KMS-11 (cell line): ENCODE measurements at regions not wholly inside any gene's neighbourhood (a gene's known extent, or its start where the extent isn't known, plus 50 kb on each side); places are given as distances from the start of the nearest gene placed in this dataset.

ENCODE experiments used
- H2AFZ ChIP-seq: fragments of 200-600 bp; sonication (generic); 2 replicates; pipeline ENCODE4 v1.6.1; 2016; ENCODE audit warnings: antibody characterized with exemption, mixed run types, low read depth
- H3K27ac ChIP-seq: fragments of 200-600 bp; sonication (generic); 2 replicates; pipeline ENCODE4 v1.6.1; 2016; ENCODE audit warnings: mild to moderate bottlenecking, mixed run types
- H3K27me3 ChIP-seq: fragments of 200-600 bp; sonication (generic); 2 replicates; pipeline ENCODE4 v1.6.1; 2017; ENCODE audit warnings: mild to moderate bottlenecking, low read depth, mixed run types, moderate library complexity; ENCODE audit not compliant: insufficient read depth
- H3K36me3 ChIP-seq: fragments of 200-600 bp; sonication (generic); 2 replicates; pipeline ENCODE4 v1.6.1; 2017; ENCODE audit warnings: mild to moderate bottlenecking, mixed run types; ENCODE audit not compliant: insufficient read depth
- H3K4me1 ChIP-seq: fragments of 200-600 bp; sonication (generic); 2 replicates; pipeline ENCODE4 v1.6.1; 2016; ENCODE audit warnings: mild to moderate bottlenecking, low read depth, mixed run types; ENCODE audit not compliant: poor library complexity, severe bottlenecking
- H3K4me2 ChIP-seq: fragments of 200-600 bp; sonication (generic); 2 replicates; pipeline ENCODE4 v1.7.0; 2016; ENCODE audit warnings: mild to moderate bottlenecking, mixed run types
- H3K4me3 ChIP-seq: fragments of 200-600 bp; sonication (generic); IDR thresholded peaks from 2 replicates; pipeline ENCODE4 v1.6.1; 2017; ENCODE audit warnings: low read depth, low read length, mixed read lengths; ENCODE audit not compliant: insufficient read depth
- H3K79me2 ChIP-seq: fragments of 200-600 bp; sonication (generic); 2 replicates; pipeline ENCODE4 v1.6.1; 2016; ENCODE audit warnings: low read depth, mixed run types; ENCODE audit not compliant: insufficient read depth
- H3K9ac ChIP-seq: fragments of 200-600 bp; sonication (generic); 2 replicates; pipeline ENCODE4 v1.6.1; 2016; ENCODE audit warnings: mild to moderate bottlenecking, mixed run types
- H4K20me1 ChIP-seq: fragments of 200-600 bp; sonication (generic); 2 replicates; pipeline ENCODE4 v1.6.1; 2016; ENCODE audit warnings: mild to moderate bottlenecking, mixed run types; ENCODE audit not compliant: insufficient read depth
- CTCF ChIP-seq: fragments of 200-600 bp; sonication (generic); conservative IDR thresholded peaks from 2 replicates; pipeline ENCODE4 v1.6.1; 2017; ENCODE audit warnings: low read depth, mild to moderate bottlenecking, antibody characterized with exemption, low read length, moderate library complexity, mixed read lengths

DNA sequence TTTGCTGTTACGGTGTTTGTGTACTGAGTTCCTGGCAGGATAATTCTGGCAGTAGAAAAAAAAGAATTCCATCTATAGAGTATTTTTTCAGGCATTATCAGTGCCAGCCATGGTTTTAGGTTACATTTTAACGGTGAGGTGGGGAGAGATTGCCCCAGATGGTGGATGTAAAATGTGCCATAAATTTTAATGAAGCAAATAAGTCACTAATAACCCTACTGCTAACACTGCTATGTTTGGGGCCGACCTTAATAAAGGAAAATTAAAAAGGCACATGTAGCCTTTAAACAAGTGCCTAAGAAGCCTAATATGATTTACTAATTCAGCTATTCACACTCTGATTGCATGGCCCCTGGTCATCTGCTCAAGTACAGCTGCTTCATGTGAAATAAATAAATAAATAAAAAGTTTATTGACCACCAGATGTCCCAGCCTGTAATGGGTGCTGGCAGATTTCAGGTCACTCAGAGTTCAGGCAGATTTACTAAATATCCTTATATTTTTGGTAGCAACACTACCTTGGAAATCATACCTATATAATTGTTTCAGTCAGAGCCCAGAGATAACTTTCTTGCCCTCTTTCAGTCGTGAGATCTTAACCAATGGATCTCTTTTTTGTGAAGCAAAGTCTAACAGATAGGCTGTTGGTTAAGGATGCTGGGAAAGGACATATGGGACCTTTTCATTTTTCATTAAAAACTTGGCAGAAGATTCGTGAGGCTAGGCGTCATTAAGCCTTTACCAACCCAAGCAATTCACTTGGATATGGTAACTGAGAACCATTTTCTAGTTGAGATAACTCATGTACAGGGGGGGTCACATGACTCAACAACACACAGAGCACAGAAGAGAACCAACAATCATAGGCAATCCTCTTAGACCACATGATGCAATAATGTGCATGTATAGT, 495.0 kb upstream of the NRSN1 start:
- no peak for TF ChIP-seq CTCF
- H3K36me3 ChIP-seq: no peaks in the 10 kb centered on the region
- no peak overlapping the region for H3K4me3 ChIP-seq
- no peak overlapping the region for H3K27ac ChIP-seq
- H2AFZ ChIP-seq: no peak overlapping the region
- H3K4me1 ChIP-seq: no peaks in the 10 kb centered on the region
- no peaks in the 10 kb centered on the region for H4K20me1 ChIP-seq
- no peak overlapping the region for H3K4me2 ChIP-seq
- no peaks in the 10 kb centered on the region for H3K27me3 ChIP-seq
- no peaks in the 10 kb centered on the region for H3K79me2 ChIP-seq
- no peak overlapping the region for H3K9ac ChIP-seq

GRCh38 chr6:23633996-23634395, 492.0 kb upstream of the NRSN1 start:
- H4K20me1 ChIP-seq: no peaks in the 10 kb centered on the region

GRCh38 chr6:23635150-23635549, 490.9 kb upstream of the NRSN1 start:
- Histone ChIP-seq H3K36me3 (no peaks in the 10 kb centered on the region), H3K4me3 (no peak overlapping the region), H3K27ac (no peak overlapping the region), H3K9ac (no peak overlapping the region), H3K4me1 (no peaks in the 10 kb centered on the region), H3K79me2 (no peaks in the 10 kb centered on the region), H3K4me2 (no peak overlapping the region), H3K27me3 (no peaks in the 10 kb centered on the region), H2AFZ (no peak overlapping the region), H4K20me1 (no peaks in the 10 kb centered on the region)
- TF ChIP-seq CTCF: no peak

More at GRCh38 chr6:23633996-23634395, 492.0 kb upstream of the NRSN1 start:
- Histone ChIP-seq H2AFZ (no peak overlapping the region), H3K9ac (no peak overlapping the region), H3K27me3 (no peaks in the 10 kb centered on the region), H3K4me1 (no peaks in the 10 kb centered on the region), H3K4me2 (no peak overlapping the region), H3K79me2 (no peaks in the 10 kb centered on the region), H3K27ac (no peak overlapping the region), H3K4me3 (no peak overlapping the region), H3K36me3 (no peaks in the 10 kb centered on the region)
- TF ChIP-seq CTCF: no peak

DNA sequence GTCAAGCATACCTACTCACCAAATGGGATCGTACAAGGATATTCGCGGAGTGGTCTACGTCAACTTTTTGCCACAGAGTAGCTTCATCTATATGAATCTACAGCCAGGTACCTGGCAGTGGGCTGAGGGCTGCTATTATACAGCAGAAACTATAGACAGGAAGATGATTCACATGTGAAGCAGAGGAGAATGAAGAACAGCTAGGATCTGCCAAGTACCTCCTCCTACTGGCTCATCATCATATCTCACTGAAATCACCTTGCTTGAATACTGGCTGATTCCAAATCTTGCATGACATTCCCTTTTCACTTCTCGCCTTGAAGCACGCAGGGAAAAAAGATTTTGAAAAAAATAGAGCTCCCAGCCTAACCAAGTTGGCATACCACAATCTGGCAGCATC, 488.7 kb upstream of the NRSN1 start:
- Histone ChIP-seq H2AFZ (no peak overlapping the region), H3K36me3 (no peaks in the 10 kb centered on the region), H3K9ac (no peak overlapping the region), H3K4me3 (no peak overlapping the region), H3K4me2 (no peak overlapping the region), H4K20me1 (no peaks in the 10 kb centered on the region), H3K27me3 (no peaks in the 10 kb centered on the region), H3K4me1 (no peaks in the 10 kb centered on the region), H3K27ac (no peak overlapping the region), H3K79me2 (no peaks in the 10 kb centered on the region)
- TF ChIP-seq CTCF: no peak
